RPMI8226 (cell line): ENCODE measurements at regions not wholly inside any gene's neighbourhood (a gene's known extent, or its start where the extent isn't known, plus 50 kb on each side); places are given as distances from the start of the nearest gene placed in this dataset.
"Not testable (repeated sequence)": the region's sequence is repeated elsewhere in the genome, so short reads cannot be mapped to it uniquely, and the experiment has no call there.

Source experiments
- DNase-seq: peaks from one replicate; pipeline ENCODE4 v3.0.0-alpha.2; 2015

DNA sequence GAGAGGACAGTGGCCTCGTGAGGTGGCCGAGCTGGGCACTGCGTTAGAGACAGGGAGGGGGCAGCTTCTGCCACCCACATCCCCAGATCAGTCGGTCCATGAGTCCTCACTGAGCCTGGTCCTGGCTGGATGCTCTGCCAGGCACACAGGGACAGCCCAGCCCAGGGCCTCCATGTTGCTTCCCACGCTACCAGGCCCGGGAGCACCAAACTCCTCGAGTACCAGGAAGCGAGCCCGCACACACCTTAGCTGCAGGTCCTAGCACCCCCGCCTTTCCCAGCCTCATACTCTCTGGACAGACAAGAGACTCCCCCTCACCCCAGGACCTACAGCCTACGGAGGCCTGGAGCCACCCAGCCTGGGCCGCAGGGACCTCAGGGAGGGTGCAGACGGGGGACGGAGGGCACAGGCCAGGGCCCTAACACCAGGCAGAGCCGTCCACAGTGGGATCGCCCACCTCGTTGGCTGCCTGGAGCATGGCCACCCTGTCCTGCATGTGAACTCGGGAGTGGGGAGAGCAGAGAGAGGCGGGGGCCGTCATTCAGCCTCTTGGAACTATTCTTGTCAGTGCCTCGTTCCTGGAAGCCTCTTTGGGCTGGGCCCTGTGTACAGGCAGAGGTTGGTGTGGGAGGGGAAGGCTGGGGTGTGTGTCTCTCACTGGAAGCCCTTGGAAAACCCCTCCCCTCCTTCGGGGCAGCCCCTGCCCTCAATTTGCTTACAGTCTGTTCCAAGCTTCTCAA lies 90.9 kb upstream of the RUNX3 start:
- DNase-seq, result no peak

GRCh38 chr1:25020173-25020845 lies 90.2 kb upstream of the RUNX3 start:
- no peak for DNase-seq

- peak; percentile 48 for DNase-seq
These were observed 89.5 kb upstream of the RUNX3 start for GRCh38 chr1:25019337-25020172.

DNA sequence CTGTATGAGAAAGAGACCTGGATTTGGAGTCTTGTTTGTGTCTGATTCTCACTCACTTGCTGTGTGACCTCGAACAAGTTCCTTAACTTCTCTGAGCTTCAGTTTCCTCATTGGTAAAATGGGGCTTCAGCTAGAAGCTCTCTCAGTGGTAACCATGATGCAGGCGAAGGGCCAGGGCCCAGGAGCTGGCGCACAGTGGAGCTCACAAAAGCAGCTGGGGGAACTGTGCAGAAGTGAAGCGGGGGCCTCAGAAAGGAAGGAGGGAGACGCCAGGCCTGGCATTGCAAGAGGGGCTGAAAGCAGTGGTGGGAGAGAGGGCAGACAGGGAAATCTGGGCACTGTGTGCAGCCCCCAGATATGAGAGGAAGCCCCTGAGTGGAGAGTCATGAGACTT lies 88.9 kb upstream of the RUNX3 start:
- no peak for DNase-seq

GRCh38 chr1:25018110-25018735 lies 88.1 kb upstream of the RUNX3 start:
- no peak for DNase-seq

- DNase-seq, result no peak
These were observed 87.5 kb upstream of the RUNX3 start for GRCh38 chr1:25017436-25018109.

- no peak for DNase-seq
These were observed 83.2 kb upstream of the RUNX3 start for GRCh38 chr1:25012966-25013962.

GRCh38 chr1:25011943-25012638 lies 82.0 kb upstream of the RUNX3 start:
- DNase-seq, result no peak

GRCh38 chr1:25011275-25011674 lies 81.2 kb upstream of the RUNX3 start:
- no peak for DNase-seq

GRCh38 chr1:25009671-25010262 lies 79.7 kb upstream of the RUNX3 start:
- no peak for DNase-seq

GRCh38 chr1:25008192-25008485 lies 78.1 kb upstream of the RUNX3 start:
- DNase-seq, result no peak

DNA sequence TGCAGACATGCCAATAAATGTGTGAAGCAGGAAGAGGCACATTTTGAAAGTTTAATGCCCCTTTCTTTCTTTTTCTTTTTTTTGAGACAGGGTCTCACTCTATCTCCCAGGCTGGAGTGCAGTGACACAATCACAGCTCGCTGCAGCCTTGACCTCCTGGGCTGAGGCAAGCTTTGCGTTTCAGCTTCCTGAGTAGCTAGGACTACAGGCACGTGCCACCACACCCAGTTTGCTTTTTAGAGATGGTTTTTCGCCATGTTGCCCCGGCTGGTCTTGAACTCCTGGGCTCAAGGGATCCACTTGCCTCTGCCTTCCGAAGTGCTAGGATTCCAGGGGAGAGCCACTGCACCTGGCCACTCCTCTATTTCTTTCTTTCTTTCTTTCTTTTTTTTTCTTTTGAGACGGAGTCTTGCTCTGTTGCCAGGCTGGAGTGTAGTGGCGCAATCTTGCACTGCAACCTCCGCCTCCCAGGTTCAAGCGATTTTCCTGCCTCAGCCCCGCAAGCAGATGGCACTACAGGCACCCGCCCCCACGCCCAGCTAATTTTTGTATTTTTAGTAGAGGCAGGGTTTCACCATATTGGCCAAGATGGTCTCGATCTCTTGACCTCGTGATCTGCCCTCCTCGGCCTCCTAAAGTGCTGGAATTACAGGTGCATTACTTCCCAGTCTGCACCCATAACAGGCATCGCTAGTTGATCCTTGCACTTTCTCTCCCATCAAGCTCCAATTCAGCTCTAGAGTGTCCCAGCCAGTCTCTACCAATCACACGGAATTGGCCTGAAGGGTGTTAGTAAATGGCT lies 77.5 kb upstream of the RUNX3 start:
- not testable (repeated sequence) for DNase-seq

DNA sequence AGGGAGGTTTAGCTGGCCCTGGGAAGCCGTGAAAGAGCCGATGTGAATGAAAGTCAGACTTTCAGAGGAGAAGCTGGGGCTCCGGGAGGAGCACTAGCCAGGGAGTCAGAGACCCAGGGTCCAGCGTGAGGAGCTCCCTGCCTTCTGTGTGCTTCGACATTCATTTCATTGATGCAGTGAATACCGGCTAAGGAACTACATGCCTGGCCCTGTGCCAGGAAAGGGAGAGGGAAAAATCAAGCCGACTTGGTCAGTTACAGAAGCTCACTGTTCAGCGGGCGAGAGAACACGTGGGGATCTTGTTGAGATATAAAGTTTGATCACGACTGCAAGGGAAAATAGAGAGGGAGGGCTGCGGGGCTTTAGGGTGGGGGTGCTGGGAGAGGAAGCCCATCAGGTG lies 76.7 kb upstream of the RUNX3 start:
- no peak for DNase-seq

DNA sequence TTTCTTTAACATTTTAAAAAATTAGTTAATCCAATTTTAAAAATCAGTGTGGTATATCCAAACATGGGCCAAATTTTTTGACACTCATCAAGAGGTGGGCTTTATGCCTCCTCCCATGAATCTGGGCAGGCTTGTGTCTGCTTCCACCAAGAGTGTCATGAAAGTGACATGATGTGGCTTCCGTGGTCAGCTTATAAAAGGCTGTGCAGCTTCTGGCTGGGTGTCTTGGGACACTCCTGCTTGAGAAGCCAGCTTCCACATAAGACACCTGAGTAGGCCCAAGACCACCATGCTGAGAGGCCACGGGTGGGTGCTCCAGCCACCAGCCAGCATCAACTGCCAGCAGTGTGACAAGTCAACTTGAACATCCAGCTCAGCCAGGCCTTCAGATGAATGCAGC lies 74.3 kb upstream of the RUNX3 start:
- no peak for DNase-seq

DNA sequence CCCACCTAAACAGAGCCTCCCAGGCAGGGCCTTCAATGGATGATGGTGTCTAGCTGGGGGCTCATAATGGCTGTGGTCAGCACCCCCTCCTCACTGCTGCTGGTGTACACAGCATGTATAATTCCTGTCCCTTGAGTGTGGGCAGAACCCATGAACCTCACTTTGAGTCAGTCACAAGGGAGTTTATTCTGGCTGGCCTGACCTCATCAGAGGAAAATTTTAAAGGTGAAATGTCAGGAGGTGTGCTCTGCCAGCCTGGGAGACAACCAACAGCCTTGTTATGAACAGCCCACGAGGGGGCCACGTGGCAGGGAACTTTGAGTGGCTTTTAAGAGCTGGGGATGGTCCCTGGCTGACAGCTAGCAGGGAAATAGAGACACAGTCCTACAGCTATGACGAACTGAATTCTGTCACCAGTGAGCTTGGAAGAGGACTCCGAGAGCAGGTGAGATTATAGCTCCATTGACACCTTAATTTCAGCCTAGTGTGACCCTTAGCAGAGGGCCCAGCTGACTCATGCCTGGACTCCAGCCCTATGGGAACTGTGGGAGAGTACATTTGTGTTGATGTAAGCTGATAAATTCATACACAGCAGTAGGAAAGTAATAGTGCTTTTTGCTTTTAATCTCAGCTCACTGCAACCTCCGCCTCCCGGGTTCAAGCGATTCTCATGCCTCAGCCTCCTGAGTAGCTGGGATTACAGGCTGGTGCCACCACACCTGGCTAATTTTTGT lies 73.5 kb upstream of the RUNX3 start:
- no peak for DNase-seq

GRCh38 chr1:25003000-25003399 lies 72.9 kb upstream of the RUNX3 start:
- no peak for DNase-seq

- DNase-seq, result no peak
These were observed 71.2 kb upstream of the RUNX3 start for GRCh38 chr1:25001125-25001915.

GRCh38 chr1:24999906-25000305 lies 69.8 kb upstream of the RUNX3 start:
- DNase-seq, result no peak
